Astrocyte of the cerebellum (primary cell): ENCODE measurements at regions not wholly inside any gene's neighbourhood (a gene's known extent, or its start where the extent isn't known, plus 50 kb on each side); places are given as distances from the start of the nearest gene placed in this dataset.

Source experiments
- DNase-seq: peaks from one replicate; pipeline ENCODE4 v3.0.0-alpha.2; 2011; ENCODE audit warnings: low read depth
- H3K4me3 ChIP-seq: 2 replicates; pipeline ENCODE4 v1.5.1; 2011; ENCODE audit warnings: mild to moderate bottlenecking, low read depth, low read length, moderate library complexity
- in situ Hi-C: cut with HindIII; loops from 2 replicates; pipeline ENCODE4 v1.10.0; 2017; ENCODE audit warnings: low sequenced_read_pairs
- TF ChIP-seq, protein P1 (sequence below): IDR thresholded peaks from 2 replicates; pipeline ENCODE4 v1.5.1; 2012; ENCODE audit warnings: low read length, low read depth, moderate library complexity, mild to moderate bottlenecking; ENCODE audit errors: missing control alignments

DNA sequence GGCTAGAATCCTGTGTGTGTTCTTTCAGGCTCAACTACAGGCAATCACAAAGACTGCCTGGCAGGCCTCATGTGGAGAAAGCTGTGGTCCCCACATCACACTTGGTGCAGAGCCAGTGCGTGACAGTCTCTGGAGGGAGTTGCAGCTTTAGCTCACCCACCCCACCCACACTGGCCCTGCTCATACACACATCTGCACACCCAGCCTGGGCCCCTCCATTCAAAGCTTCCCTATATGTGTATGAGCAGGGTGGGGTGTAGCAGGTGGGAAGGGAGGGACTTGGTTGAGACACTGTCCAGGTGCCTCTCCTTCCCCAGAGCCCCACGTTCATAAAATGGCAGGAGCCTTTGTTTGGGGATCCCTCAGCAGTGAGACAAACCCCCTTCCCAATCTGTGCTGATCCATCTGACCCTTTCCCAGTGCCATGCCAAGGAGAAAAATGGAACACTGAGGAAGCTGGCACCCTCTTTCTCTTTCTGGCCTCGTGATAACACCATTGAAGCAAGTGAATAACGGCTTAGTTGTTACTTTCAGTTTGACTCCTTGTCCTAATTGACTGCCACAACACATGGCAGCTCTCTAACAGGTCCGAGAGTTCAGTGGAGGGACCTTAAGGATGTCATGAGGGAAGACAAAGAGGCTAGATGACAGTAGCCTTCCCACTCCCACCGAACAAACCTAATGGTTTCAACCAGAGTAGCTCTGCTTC lies 53.8 kb upstream of the NRSN1 start:
- no peak for DNase-seq
- TF ChIP-seq, protein P1, sequence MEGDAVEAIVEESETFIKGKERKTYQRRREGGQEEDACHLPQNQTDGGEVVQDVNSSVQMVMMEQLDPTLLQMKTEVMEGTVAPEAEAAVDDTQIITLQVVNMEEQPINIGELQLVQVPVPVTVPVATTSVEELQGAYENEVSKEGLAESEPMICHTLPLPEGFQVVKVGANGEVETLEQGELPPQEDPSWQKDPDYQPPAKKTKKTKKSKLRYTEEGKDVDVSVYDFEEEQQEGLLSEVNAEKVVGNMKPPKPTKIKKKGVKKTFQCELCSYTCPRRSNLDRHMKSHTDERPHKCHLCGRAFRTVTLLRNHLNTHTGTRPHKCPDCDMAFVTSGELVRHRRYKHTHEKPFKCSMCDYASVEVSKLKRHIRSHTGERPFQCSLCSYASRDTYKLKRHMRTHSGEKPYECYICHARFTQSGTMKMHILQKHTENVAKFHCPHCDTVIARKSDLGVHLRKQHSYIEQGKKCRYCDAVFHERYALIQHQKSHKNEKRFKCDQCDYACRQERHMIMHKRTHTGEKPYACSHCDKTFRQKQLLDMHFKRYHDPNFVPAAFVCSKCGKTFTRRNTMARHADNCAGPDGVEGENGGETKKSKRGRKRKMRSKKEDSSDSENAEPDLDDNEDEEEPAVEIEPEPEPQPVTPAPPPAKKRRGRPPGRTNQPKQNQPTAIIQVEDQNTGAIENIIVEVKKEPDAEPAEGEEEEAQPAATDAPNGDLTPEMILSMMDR = no peak
- no peak overlapping the region for H3K4me3 ChIP-seq
- in situ Hi-C loops = no loop called here

DNA sequence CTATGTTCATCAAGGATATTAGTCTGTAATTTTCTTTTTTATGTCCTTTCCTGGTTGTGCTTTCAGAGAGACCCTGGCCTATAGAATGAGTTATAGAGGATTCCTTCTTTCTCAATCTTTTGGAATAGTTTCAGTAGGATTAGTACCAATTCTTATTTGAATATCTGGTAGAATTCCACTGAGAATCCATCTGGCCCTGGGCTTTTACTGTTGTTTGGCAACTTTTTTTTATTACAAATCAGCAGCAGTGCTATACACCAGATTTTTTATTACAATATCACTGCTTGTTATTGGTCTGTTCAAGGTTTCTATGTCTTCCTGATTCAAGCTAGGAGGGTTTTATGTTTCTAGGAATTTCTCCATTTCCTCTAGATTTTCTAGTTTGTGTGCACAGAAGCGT lies 50.0 kb upstream of the NRSN1 start:
- no peak overlapping the region for H3K4me3 ChIP-seq
- DNase-seq = no peak
- TF ChIP-seq, protein P1 = no peak
- in situ Hi-C loops = no loop called here
